ENCODE measurements at regions not wholly inside any gene's neighbourhood (a gene's known extent, or its start where the extent isn't known, plus 50 kb on each side); places are given as distances from the start of the nearest gene placed in this dataset.

GRCh38 chr2:208792766-208793165 is 386.2 kb downstream of the PTH2R start:
- H3K9ac ChIP-seq (replicated peaks in 1 of 4; ENCODE audit: extremely low read depth in 1 of 4, low read depth in 3 of 4, low read length in 3 of 4): no peak overlapping the region
- no peak overlapping the region for H4K8ac ChIP-seq (ENCODE audit: extremely low read depth, insufficient read depth, low read length)
- 92% methylated on average over 8 of the region's 8 CpGs; no CpG with 5 or more reads in 1 of the 2 experiments for WGBS, 2 experiments (ENCODE audit: extremely low coverage in 1 of 2, insufficient coverage in 1 of 2, insufficient read length in 1 of 2, insufficient replicate concordance in 2 of 2, low coverage in 1 of 2, low lambda C conversion rate in 2 of 2, missing lambda C conversion rate in 1 of 2)
- TF ChIP-seq EZH2 (IDR thresholded peaks at IDR 0.05; ENCODE audit: low read depth, low read length, severe bottlenecking) (no peak), TAF1 (IDR thresholded peaks at IDR 0.05; ENCODE audit: low read depth, low read length) (no peak), JUN (IDR thresholded peaks at IDR 0.05; ENCODE audit: low read depth, low read length) (no peak), TBP (IDR thresholded peaks at IDR 0.05; ENCODE audit: low read depth, low read length) (no peak), NRF1 (IDR thresholded peaks at IDR 0.05; ENCODE audit: low read depth, low read length) (no peak), SIRT6 (IDR thresholded peaks at IDR 0.05; ENCODE audit: low read length) (no peak), TCF12 (IDR thresholded peaks at IDR 0.05; ENCODE audit: low read depth, low read length) (no peak), NANOG (IDR thresholded peaks at IDR 0.05; ENCODE audit: insufficient read depth, low read depth, low read length, poor library complexity, severe bottlenecking) (no peak), KDM4A (IDR thresholded peaks at IDR 0.05; ENCODE audit: low read depth, low read length, severe bottlenecking) (no peak), CTBP2 (IDR thresholded peaks at IDR 0.05; ENCODE audit: borderline replicate concordance, insufficient read depth, insufficient read length, low read length) (no peak), SIN3A (conservative IDR thresholded peaks at IDR 0.05 in 1 of 2, IDR thresholded peaks at IDR 0.05 in 1 of 2; ENCODE audit: low read depth in 1 of 2, low read length in 2 of 2) (no peak), CREB1 (IDR thresholded peaks at IDR 0.05) (no peak), CHD2 (IDR thresholded peaks at IDR 0.05; ENCODE audit: low read length) (no peak), ASH2L (IDR thresholded peaks at IDR 0.05; ENCODE audit: low read length) (no peak), BCL11A (IDR thresholded peaks at IDR 0.05; ENCODE audit: low read depth in 2 of 2, low read length in 2 of 2) (no peak), KDM1A (IDR thresholded peaks at IDR 0.05; ENCODE audit: borderline replicate concordance, low read length) (no peak), ZNF274 (IDR thresholded peaks at IDR 0.05; ENCODE audit: borderline replicate concordance, extremely low read depth, low read length) (no peak)

More at GRCh38 chr2:208792766-208793165, 386.2 kb downstream of the PTH2R start:
- Histone ChIP-seq H3K79me1 (ENCODE audit: low read depth, low read length) (no peaks in the 10 kb centered on the region), H2BK120ac (replicated peaks; ENCODE audit: low read depth, low read length) (no peak overlapping the region), H3K9me3 (ENCODE audit: insufficient read depth in 2 of 2, low read depth in 1 of 2, low read length in 1 of 2) (no peaks in the 10 kb centered on the region), H2BK12ac (ENCODE audit: low read depth, low read length) (no peak overlapping the region), H2AFZ (ENCODE audit: low read length) (no peak overlapping the region), H4K91ac (replicated peaks; ENCODE audit: insufficient read length, low read length) (no peak overlapping the region), H3K4me3 (ENCODE audit: extremely low read depth in 1 of 4, insufficient read depth in 2 of 4, low read depth in 3 of 4, low read length in 4 of 4) (no peak overlapping the region), H3K4me2 (ENCODE audit: insufficient read depth in 1 of 2, low read depth in 2 of 2, low read length in 2 of 2) (no peak overlapping the region), H4K5ac (ENCODE audit: insufficient read length, low read depth, low read length) (no peak overlapping the region), H2BK15ac (ENCODE audit: low read length) (no peak overlapping the region), H3K79me2 (ENCODE audit: control insufficient read depth in 1 of 2, insufficient read depth in 2 of 2, low read length in 2 of 2) (no peaks in the 10 kb centered on the region), H3K27ac (ENCODE audit: low read depth, low read length) (no peak overlapping the region), H3K4me1 (replicated peaks in 1 of 4; ENCODE audit: control insufficient read depth in 3 of 4, insufficient read depth in 4 of 4, low read length in 3 of 4) (no peaks in the 10 kb centered on the region), H2BK5ac (ENCODE audit: low read depth, low read length) (no peak overlapping the region), H2AK5ac (ENCODE audit: low read depth, low read length) (no peak overlapping the region), H3K27me3 (replicated peaks in 1 of 4; ENCODE audit: control insufficient read depth in 3 of 4, extremely low read depth in 1 of 4, insufficient read depth in 3 of 4, low read length in 3 of 4) (no peaks in the 10 kb centered on the region), H3K18ac (ENCODE audit: extremely low read depth, low read length) (no peak overlapping the region), H3K36me3 (ENCODE audit: control insufficient read depth in 2 of 4, insufficient read depth in 4 of 4, low read length in 3 of 4) (no peaks in the 10 kb centered on the region), H3K4ac (replicated peaks; ENCODE audit: insufficient read length, low read depth, low read length) (no peak overlapping the region), H2BK20ac (ENCODE audit: low read length) (no peak overlapping the region), H3K23ac (ENCODE audit: insufficient read length) (no peak overlapping the region), H4K20me1 (replicated peaks in 1 of 2; ENCODE audit: control insufficient read depth in 1 of 2, insufficient read depth in 2 of 2, low read length in 2 of 2) (no peaks in the 10 kb centered on the region), H3K14ac (ENCODE audit: insufficient read length) (no peak overlapping the region), H3K23me2 (ENCODE audit: low read depth, low read length) (no peaks in the 10 kb centered on the region), H3K56ac (replicated peaks; ENCODE audit: insufficient read length, low read depth, low read length) (no peak overlapping the region)
- DNase-seq (ENCODE audit: low read depth in 1 of 2, low spot score in 2 of 2): no peak
- CTCF ChIA-PET (ENCODE audit: partially characterized antibody): no interaction called here
- FAIRE-seq: no peak
- POLR2A ChIA-PET (ENCODE audit: partially characterized antibody): no interaction called here
